Neural cell (in vitro differentiated cells): ENCODE measurements at regions not wholly inside any gene's neighbourhood (a gene's known extent, or its start where the extent isn't known, plus 50 kb on each side); places are given as distances from the start of the nearest gene placed in this dataset.

Experiments
- CTCF ChIP-seq: fragments of 450-650 bp; IDR thresholded peaks from 2 replicates; pipeline ENCODE4 v1.5.1; 2014; ENCODE audit warnings: antibody characterized with exemption, mild to moderate bottlenecking, moderate library complexity; ENCODE audit not compliant: poor library complexity, severe bottlenecking
- EP300 ChIP-seq: fragments of 450-650 bp; conservative IDR thresholded peaks from 2 replicates; pipeline ENCODE4 v1.6.1; 2014; ENCODE audit warnings: antibody characterized with exemption, mild to moderate bottlenecking, moderate library complexity; ENCODE audit not compliant: poor library complexity, severe bottlenecking
- MXI1 ChIP-seq: fragments of 450-650 bp; conservative IDR thresholded peaks from 2 replicates; pipeline ENCODE4 v1.6.1; 2014; ENCODE audit warnings: antibody characterized with exemption, mild to moderate bottlenecking; ENCODE audit not compliant: poor library complexity, severe bottlenecking
- POLR2AphosphoS5 ChIP-seq: IDR thresholded peaks from 2 replicates; pipeline ENCODE4 v1.6.1; 2012
- SMC3 ChIP-seq: fragments of 450-650 bp; conservative IDR thresholded peaks from 2 replicates; pipeline ENCODE4 v1.6.1; 2014; ENCODE audit warnings: antibody characterized with exemption, mild to moderate bottlenecking, moderate library complexity; ENCODE audit not compliant: poor library complexity

GRCh38 chr2:155023674-155024073, 325.2 kb downstream of the KCNJ3 start:
- no peak for TF ChIP-seq POLR2AphosphoS5
- no peak for TF ChIP-seq CTCF
- no peak for TF ChIP-seq MXI1
- TF ChIP-seq EP300 = peak; percentile 32
- TF ChIP-seq SMC3 = no peak
